SU-DHL-6 (cell line): ENCODE measurements at regions not wholly inside any gene's neighbourhood (a gene's known extent, or its start where the extent isn't known, plus 50 kb on each side); places are given as distances from the start of the nearest gene placed in this dataset.

ENCODE experiments used
- EZH2phosphoT487 ChIP-seq: fragments of 200-600 bp; sonication (generic), shearing (Covaris generic); conservative IDR thresholded peaks from 2 replicates; pipeline ENCODE4 v1.6.1; 2018; ENCODE audit warnings: mild to moderate bottlenecking, antibody characterized with exemption, low read length, moderate library complexity, mixed read lengths
- TF ChIP-seq, protein P1 (sequence below): fragments of 200-600 bp; sonication (generic); IDR thresholded peaks from one replicate; pipeline ENCODE4 v1.5.1; 2017; ENCODE audit warnings: antibody characterized with exemption, mild to moderate bottlenecking, low read length, moderate library complexity; ENCODE audit not compliant: insufficient read depth, poor library complexity, severe bottlenecking

DNA sequence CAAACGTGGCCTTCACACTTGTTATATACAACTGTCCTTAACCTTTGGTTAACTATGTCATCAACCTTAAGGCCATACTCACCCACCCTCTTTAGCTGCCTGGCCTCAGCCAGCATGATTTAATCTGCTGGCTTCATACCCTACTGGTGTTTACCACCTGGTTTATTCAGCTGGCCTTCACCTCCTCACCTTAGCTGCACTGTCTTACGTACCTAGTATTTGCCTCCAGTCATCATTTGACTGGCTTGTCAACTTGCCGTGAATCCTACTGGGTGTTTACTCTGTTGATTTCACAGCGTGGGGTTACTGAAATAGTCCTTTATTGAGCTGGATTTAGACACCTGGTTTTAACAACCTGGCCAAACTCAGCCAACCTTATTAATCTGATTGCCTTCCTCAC is 102.8 kb downstream of the IL12A start:
- TF ChIP-seq, protein P1, sequence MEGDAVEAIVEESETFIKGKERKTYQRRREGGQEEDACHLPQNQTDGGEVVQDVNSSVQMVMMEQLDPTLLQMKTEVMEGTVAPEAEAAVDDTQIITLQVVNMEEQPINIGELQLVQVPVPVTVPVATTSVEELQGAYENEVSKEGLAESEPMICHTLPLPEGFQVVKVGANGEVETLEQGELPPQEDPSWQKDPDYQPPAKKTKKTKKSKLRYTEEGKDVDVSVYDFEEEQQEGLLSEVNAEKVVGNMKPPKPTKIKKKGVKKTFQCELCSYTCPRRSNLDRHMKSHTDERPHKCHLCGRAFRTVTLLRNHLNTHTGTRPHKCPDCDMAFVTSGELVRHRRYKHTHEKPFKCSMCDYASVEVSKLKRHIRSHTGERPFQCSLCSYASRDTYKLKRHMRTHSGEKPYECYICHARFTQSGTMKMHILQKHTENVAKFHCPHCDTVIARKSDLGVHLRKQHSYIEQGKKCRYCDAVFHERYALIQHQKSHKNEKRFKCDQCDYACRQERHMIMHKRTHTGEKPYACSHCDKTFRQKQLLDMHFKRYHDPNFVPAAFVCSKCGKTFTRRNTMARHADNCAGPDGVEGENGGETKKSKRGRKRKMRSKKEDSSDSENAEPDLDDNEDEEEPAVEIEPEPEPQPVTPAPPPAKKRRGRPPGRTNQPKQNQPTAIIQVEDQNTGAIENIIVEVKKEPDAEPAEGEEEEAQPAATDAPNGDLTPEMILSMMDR = no peak
- TF ChIP-seq EZH2phosphoT487 = no peak
